HG02798 (cell line): ENCODE measurements at regions not wholly inside any gene's neighbourhood (a gene's known extent, or its start where the extent isn't known, plus 50 kb on each side); places are given as distances from the start of the nearest gene placed in this dataset.
A peak's percentile ranks its signal among the peaks of the same experiment; 100 is the strongest.

Experiments used
- ATAC-seq: cut with Tn5 transposase; IDR thresholded peaks from one replicate; pipeline ENCODE4 v1.9.1; 2021; ENCODE audit warnings: mild to moderate bottlenecking; ENCODE audit not compliant: unreplicated experiment, poor library complexity

DNA sequence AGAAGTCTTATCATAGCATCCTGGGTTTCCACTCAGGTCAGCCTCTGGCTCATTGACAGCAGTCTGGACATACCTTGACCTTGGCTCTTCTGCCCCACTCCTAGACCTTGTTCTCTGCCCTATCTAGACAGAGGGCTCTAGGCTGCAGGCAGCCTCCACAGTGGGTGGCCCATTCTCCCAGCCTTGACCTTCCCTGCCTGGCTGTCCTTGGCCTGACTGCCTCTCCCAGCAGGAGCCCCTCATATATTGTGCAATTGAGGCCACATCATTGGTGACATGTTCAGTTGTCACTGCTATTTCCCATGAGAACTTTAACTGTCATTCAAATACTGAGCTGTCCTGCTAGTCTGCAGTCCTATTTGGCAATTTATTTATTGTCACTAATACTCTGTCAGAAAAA lies 503.4 kb downstream of the PLXNA4 start:
- no peak for ATAC-seq

DNA sequence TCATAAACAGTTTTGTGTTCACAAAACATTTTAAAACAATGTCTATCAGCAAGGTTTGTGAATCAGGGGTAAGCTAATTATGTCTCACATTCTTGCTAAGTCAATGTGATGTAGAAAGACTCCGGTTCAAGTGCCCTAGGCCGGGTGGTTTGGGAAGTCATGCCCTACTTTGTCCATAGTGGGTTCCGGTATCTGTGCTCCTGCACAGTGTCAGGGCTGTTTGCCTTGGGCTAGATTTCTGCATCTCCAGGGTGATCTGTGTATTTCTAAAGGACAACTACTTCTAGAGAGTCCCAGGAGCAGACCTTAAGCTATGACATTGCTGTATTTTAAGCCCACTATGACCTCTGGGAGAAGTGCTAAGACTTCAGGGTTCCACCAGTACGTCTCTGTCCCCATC lies 504.1 kb downstream of the PLXNA4 start:
- no peak for ATAC-seq

DNA sequence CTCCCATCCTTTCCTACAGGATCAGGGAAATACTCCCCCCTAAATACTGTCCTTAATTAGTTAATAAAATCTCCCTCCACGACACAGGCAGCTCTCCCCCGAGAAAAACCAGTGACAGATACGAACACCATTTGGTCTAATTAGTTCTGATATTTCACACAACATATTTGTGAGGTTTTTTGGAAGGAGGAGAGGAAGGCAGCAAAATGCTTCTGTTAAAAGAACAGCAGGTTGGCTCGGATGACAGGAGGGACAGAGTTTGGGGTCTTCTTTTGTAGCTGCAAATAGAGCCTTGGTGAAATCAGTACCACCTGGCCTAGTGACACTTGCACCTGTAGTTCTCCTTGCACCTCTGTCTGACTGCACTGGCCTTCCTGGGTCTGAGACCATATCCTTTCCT lies 507.0 kb downstream of the PLXNA4 start:
- ATAC-seq: no peak

DNA sequence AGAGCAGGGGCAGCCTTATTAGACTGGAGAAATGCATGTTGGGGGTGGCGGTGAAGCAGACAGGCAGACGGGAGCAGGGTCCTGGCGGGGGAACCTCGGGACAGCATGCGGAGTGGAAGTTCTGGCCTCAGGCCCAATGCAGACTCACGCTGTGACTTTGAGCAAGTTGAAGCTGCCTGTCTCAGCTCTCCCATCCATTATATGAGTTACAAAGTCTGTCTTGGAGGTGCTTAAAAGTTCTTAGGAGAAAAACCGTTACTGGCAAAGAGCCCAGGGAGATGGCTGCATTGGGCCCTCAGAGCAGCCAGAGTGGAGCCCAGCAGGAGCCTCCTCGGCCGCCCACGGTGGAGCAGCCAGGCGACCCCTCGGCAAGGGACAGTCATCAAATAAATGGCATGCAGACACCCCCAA lies 509.5 kb downstream of the PLXNA4 start:
- no peak for ATAC-seq

DNA sequence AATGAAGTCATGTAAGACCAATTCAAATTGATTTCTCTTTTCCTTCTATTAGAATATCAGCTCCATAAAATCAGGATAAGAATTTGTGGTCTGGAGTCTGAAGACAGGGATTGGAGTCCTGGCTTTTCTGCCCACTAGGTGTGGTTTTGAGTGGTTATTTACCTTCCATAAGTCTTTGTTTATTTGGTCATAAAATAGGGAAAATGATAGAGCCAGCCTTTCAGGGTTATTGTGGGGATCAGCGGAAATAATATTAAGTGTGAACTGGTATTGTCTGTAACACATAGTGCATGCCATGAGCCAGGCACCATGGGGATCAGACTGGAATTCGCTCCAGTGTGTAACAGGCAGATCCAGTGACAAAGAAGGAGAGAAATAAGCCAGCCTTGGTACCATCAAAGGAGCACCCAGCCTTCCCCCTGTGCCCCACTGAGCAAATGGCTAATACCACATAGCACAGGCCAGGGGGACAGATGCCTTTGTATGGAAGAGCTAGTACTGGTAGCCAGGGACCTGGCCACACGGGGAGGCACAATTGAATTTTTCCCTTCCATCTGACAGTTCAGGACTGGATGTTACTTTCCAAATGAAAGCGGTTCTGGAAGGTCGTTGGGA lies 509.7 kb upstream of the PODXL start:
- no peak for ATAC-seq

DNA sequence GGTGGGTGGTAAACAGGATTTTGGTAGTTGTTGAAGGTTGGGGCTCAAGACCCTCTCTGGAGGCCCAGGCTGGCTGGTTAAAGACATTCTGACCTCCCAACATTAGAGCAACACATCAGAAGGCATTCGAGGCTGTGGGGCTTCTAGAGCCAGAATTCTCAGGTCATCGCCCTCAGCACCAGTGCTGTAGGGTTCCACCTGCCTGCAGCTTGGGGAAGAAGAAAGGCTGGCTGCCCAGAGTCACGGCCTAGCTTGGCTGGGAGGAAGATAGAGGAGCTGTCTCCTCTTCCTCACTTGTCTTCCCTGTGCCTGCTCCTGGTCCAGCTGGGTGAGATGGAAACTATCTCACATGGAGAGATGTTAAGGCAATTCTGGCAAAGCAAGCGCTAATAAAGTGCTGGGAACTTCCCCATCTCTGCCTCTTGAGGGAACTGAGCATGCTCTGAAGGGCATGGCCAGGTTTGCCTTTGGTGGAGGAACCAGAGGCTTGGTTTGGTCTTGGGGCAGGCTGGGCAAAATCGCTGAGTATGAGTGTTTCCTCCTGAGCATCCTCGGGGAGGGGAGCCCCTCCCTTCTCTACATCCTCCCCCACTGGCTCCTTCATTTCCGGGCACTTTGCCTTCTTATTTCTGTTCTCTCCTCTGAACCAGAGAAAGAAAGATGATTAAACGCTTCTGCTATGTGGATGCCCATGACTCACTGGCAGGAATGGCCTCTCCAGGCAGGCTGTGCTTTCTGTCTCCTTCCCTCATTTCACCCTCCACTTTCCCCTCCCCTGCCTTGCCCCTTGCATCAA lies 509.0 kb upstream of the PODXL start:
- ATAC-seq: no peak

DNA sequence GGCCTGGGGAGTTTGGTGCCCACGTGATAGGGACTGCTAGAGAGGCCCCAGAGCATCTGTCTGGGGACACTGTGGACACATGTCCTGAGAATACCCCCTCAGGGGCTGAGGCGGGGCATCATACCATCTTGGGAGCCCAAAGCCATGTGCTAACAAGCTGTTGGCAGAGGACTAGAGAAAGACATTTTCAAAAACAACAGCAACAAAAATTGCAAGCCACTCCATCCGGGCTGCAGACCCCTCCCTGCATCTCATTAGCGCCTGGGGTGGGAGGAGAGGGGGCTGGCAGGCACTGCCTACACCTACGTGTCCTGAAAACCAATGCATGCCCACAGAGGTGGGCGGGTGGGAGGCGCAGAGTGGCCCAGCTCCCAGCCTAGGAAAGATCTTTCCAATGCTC lies 507.4 kb upstream of the PODXL start:
- ATAC-seq: no peak

DNA sequence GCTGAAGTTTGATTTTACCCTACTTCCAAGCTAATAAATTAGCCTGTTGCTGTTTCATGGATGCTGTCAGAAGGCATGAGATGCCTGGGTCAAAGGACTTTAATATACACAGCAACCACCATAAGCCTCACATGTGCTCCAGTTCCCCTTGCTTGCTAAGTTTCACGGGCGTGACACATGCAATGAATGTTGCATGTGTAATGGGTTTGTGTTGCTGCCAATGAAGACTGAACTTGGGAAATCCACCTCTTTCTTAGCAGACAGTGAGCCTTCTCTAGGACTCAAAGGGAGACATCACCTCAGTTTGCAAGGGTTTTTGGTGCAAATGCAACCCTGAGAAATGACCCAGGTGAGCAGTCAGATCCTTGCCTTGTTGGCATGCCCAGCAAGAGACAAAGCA lies 505.5 kb upstream of the PODXL start:
- ATAC-seq: no peak

DNA sequence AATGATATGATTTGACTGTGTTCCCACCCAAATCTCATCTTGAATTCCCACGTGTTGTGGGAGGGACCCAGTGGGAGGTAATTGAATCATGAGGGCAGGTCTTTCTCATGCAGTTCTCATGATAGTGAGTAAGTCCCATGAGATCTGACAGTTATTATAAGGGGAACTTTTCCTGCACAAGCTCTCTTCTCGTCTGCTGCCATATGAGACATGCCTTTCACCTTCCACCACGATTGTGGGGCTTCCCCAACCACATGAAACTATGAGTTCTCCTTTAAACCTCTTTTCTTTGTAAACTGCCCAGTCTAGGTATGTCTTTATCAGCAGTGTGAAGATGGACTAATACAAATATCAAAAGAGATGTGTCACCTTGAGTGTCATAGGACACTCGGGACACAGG lies 502.7 kb upstream of the PODXL start:
- ATAC-seq: peak; percentile 67

DNA sequence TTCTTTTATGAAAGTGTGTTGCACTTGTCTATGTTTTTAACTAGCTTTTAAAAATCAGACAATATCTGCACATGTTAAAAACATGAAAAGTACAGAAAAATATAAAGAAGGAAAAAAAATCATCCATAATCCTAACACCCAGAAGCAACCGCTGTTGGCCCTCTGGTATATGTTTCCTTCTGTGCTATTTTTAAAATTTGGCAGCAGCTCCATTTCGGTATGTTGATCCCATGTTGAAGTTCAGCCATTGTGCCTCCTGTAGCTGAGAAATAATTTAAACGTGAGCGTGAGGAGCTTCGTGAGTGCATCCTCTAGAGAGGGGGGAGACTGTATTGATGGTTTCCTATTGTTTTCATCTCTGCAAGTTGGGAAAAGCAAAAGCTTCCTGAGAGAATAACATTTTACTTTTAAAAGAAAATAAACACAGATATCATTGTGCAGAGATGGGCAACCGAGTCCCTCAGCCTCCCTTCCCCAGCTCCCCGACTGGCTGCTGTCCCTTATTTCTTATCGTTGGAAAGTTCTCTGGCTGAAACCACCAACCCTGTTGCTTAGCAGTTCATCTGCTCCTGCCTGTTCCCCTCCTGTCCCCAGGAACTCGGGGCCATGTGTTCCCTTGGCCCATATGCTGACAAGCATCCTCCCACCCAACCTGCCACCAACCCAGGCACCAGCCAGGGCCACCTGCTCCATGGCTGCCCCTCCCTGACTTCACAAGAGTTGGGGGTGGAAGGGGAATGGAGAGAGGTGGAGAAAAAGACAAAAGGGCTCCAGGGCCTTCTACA lies 499.1 kb upstream of the PODXL start:
- ATAC-seq: no peak

DNA sequence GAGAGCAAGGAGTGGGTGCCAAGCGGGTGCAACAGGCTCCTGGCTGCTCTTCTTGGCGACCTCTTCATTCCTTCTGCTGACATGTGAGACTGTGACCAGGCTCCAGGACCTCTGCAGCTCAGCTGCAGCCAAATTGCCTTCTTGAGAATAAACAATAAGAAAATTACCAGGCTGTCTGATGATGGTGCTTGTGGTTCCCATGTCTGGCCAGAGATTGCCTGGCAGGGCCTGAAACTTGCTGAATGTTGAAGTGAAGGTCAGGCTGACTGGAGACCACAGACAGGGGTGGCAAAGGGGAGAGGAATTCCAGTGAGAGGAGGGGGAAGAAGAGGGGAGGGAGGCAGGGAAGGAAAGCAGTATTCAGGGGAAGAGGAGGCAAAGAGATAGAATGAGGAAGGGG lies 497.4 kb upstream of the PODXL start:
- ATAC-seq: no peak

DNA sequence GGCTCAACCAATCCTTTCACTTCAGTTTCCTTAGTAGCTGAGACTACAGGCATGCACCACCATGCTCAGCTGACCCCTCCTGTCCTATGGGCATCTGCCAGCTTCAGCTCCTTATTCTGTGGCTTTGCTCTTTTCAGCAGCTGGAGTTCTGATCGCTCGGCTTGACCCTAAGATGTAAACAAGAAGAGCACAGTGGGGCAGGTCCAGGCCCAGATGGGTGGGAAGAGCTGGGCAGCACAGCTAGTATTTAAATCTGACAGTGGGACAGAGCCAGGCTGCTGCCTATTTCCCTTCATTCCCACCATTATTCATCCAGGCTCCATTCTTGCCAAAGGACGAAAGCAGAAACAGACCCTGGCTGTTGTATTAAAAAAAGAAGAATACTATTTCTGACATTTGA lies 494.9 kb upstream of the PODXL start:
- no peak for ATAC-seq

DNA sequence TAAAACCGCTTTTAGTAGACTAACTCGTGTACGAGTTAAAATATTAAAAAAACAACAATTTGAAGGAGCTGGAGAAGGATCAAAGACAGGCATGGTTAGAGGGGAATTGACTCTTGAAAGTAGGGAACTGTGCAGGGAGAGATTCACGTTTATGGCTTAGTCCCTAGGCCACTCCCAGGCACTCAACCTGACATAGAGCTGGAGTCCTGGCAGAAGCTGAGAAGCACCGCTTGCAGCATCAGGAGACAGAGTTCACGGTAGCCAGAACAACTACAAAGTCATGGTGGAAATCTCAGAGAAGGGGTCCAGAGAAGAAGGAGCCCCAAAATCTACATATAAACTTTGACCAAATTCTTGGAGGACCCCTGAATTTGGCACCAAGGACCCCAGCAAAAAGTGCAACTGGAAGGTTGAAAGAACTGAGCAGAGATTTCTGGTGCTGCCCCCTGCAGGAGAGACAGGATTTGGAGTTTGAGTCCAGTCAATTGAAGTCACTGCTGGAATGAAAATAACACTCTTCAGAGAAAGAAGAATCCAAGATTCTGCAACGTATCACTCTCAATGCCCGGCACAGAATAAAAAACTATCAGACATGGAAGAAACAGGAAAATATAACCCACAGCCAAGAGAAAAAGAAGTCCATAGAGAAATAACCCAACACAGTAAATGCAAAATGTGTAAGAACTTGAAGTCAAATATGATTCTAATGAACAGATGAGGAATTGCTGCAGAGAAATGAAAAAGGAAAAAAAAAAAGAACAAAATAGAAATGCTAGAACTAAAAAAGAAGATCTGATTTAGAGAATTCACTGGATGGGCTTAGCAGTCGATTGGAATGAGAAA lies 493.3 kb upstream of the PODXL start:
- no peak for ATAC-seq

DNA sequence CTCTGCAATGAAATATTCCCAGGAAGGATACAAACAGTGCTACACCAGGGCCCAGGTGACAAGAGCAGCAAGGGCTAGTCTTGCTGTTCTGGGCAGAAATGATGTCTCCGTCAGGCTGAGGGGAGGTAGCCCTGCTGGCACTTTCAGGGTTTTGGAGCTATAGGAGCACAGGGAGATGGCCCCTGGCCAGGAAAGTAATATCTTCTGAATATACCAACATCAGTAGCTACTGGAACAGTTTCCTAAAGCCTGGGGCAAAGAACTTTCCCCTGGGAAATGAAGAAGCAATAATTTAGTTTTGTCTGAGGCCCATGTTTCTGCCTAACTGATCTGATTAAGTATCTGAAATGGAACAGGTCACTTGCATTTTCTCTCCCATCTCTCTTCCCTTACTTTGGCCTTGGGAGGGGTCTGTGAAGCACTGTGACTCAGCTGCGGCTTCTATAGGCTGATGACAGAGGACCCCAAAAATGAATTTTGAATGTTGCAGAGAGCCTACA lies 489.1 kb upstream of the PODXL start:
- ATAC-seq: no peak

DNA sequence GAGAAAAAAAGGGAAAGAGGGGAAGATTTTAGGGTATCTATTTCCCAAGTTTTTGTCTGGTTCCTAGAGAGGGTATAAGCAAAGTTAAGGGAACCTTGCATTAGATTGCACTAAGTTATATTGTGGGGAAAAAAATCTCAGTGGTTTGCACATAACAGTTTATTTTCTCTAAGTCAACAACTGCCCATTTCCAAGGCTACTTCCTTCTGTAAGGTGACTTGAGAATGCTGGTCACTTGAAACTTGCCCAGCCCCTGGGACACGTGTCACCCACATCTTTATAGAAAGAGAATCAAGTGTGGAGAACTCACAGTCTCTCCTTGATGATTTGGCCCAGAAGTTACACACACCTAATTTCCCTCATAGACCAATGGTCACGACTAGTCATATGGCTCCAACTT lies 488.6 kb upstream of the PODXL start:
- ATAC-seq: no peak

DNA sequence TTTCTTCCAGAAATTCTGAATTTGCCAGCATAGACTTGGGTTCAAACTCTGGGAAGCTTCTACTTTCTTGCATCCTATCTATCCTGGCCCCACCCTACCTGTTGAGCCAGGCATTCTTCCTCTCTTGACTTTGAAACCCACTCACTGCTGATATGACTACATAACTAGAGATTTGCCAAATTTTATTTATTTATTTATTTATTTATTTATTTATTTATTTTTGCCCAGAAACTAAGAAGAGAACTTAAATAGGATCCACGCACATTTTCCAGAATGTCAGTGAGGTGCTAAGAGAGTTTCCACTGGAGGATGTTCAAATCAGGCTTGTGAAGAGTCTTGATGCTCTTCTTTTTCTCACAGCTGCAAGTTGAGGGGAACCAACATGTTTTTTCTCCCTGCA lies 487.8 kb upstream of the PODXL start:
- ATAC-seq: no peak

DNA sequence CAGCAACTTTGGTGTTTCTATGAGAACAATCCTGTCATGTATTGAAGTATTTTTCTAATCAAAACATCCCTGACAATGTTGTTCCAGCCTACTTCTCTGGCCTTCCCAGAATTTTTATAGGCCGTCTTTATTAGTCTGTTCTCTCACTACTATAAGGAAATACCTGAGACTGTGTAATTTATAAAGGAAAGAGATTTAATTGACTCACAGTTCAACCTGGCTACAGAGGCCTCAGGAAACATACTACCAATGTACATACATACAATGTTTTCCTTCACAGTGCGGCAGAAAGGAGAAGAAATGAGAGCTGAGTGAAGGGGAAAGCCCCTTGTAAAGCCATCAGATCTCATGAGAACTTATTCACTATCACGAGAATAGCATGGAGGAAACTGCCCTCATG lies 484.7 kb upstream of the PODXL start:
- no peak for ATAC-seq

DNA sequence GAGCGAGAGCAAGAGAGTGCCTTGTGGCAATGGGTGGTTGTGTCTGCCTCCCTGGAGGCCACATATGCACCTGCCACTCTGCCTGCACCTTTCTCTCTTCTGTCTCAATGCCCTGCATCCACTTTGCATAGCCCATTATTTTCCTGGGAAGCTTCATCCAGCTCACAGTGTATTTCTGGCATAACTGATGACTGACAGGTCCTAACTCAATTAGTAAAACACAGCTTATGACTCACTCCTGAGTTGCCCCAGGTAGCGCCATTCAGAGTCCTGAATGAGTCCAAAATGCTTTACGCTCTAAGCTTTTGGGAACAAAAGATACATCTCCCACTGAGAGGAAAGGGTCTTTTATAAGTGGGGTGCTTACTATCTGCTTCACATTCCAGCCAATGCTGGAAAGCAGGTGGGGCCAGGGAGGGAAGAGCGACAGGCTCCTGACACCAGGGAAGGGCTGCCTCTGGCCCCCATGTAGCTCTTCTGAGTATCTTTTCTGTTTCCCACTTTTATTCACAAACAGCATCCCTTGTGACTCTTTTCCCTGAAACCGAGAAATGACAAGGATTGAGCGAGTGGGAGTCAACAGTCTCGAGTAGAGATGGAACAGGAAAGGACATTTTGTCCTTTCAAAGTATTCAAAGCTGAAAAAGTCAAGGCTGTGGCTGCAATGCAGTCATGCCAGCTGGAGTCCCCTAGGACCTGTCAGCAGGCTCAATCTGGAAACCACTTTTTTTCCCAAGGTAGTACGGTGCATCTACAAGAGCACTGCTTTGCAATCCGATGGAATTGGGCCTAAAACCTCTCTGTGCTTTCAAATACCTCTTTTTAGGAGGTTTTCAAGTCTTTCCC lies 479.3 kb upstream of the PODXL start:
- no peak for ATAC-seq

DNA sequence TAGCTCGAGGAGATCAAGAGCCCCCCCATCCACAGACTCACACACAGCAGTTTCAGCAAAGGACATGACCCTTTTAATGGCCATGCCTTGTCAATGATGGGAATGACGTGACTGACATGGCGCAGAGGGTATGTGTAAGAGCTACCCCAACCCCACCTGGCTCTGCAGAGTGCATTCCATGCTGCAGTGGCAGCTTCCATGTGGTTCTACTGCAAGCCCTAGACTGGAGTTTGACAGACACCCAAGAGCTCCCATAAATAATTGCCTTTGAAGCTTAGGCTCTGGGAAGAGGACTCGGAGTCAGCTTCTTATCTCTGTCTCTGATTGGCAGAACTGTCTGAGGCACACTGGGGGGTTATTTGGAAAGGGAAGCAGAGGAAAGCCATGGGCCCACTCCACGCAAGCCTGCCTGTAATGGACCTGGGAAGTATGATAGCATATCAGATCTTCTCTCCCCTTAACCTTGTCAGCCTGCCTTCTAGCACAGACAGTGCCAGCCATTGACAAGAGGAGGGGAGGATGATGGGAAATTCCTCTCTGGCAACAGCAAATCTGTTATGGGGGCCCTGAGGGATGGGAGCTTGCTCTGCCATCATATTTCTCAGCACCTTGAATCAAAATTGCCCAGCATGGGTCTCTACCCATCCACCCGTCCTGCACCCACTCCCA lies 478.5 kb upstream of the PODXL start:
- no peak for ATAC-seq
